ENCODE measurements at regions not wholly inside any gene's neighbourhood (a gene's known extent, or its start where the extent isn't known, plus 50 kb on each side); places are given as distances from the start of the nearest gene placed in this dataset.

GRCh38 chr5:94027145-94027544 lies 285.7 kb upstream of the POU5F2 start:
- Histone ChIP-seq H3K9me2 (ENCODE audit: insufficient read depth, low read length) (no peaks in the 10 kb centered on the region), H3K27ac (ENCODE audit: low read depth, low read length, poor library complexity, severe bottlenecking) (no peak overlapping the region), H3K36me3 (ENCODE audit: insufficient read depth, low read length) (no peaks in the 10 kb centered on the region), H3K4me3 (ENCODE audit: low read depth, low read length, poor library complexity, severe bottlenecking) (no peak overlapping the region), H3K4me1 (ENCODE audit: insufficient read depth, low read length, poor library complexity, severe bottlenecking) (no peaks in the 10 kb centered on the region), H4K20me1 (ENCODE audit: insufficient read depth, low read length) (no peaks in the 10 kb centered on the region), H3K4me2 (ENCODE audit: low read length) (no peak overlapping the region), H3K9me3 (ENCODE audit: low read length) (no peaks in the 10 kb centered on the region), H3K79me2 (ENCODE audit: insufficient read depth, low read depth, low read length) (no peaks in the 10 kb centered on the region), H2AFZ (ENCODE audit: low read length) (no peak overlapping the region)
- intact Hi-C loops (cut with micrococcal nuclease; ENCODE audit: unreplicated experiment) = no loop called here
- no peak for DNase-seq (ENCODE audit: low spot score)
- POLR2A ChIA-PET = no interaction called here
- no TSS peak for BruUV-seq (replicated peaks)
- CTCF ChIA-PET (ENCODE audit: unreplicated experiment) = no interaction called here
- no peak for TF ChIP-seq CTCF (conservative IDR thresholded peaks at IDR 0.05; ENCODE audit: low read length)
- no peak for TF ChIP-seq EZH2phosphoT487 (IDR thresholded peaks at IDR 0.05; ENCODE audit: borderline replicate concordance, low read depth, low read length)

GRCh38 chr5:94025788-94026473 lies 284.5 kb upstream of the POU5F2 start:
- no peak overlapping the region for H3K4me2 ChIP-seq (ENCODE audit: low read length)
- BruUV-seq (replicated peaks) = no TSS peak

More at GRCh38 chr5:94025788-94026473, 284.5 kb upstream of the POU5F2 start:
- H4K20me1 ChIP-seq (ENCODE audit: insufficient read depth, low read length) = no peaks in the 10 kb centered on the region
- ChIA-PET POLR2A (no interaction called here), CTCF (ENCODE audit: unreplicated experiment) (no interaction called here)
- no peak for DNase-seq (ENCODE audit: low spot score)
- H2AFZ ChIP-seq (ENCODE audit: low read length) = no peak overlapping the region
- no peak overlapping the region for H3K4me3 ChIP-seq (ENCODE audit: low read depth, low read length, poor library complexity, severe bottlenecking)
- no peaks in the 10 kb centered on the region for H3K36me3 ChIP-seq (ENCODE audit: insufficient read depth, low read length)
- no peaks in the 10 kb centered on the region for H3K9me3 ChIP-seq (ENCODE audit: low read length)
- intact Hi-C loops (cut with micrococcal nuclease; ENCODE audit: unreplicated experiment) = no loop called here
- H3K4me1 ChIP-seq (ENCODE audit: insufficient read depth, low read length, poor library complexity, severe bottlenecking) = no peaks in the 10 kb centered on the region
- TF ChIP-seq CTCF (conservative IDR thresholded peaks at IDR 0.05; ENCODE audit: low read length) (no peak), EZH2phosphoT487 (IDR thresholded peaks at IDR 0.05; ENCODE audit: borderline replicate concordance, low read depth, low read length) (no peak)
- no peaks in the 10 kb centered on the region for H3K9me2 ChIP-seq (ENCODE audit: insufficient read depth, low read length)
- H3K79me2 ChIP-seq (ENCODE audit: insufficient read depth, low read depth, low read length) = no peaks in the 10 kb centered on the region
- H3K27ac ChIP-seq (ENCODE audit: low read depth, low read length, poor library complexity, severe bottlenecking) = no peak overlapping the region
